ENCODE measurements at regions not wholly inside any gene's neighbourhood (a gene's known extent, or its start where the extent isn't known, plus 50 kb on each side); places are given as distances from the start of the nearest gene placed in this dataset.

GRCh38 chr5:50547303-50547702 lies 106.2 kb upstream of the EMB start:
- Histone ChIP-seq H2BK20ac (ENCODE audit: low read depth, low read length, poor library complexity, severe bottlenecking) (no peak overlapping the region), H3K18ac (ENCODE audit: insufficient read length, low read depth, low read length) (no peak overlapping the region), H3T11ph (ENCODE audit: low read length) (no peak overlapping the region), H2AK5ac (ENCODE audit: insufficient read length, low read length) (no peak overlapping the region), H4K20me1 (ENCODE audit: control insufficient read depth, insufficient read depth, insufficient read length) (no peaks in the 10 kb centered on the region), H3K23ac (ENCODE audit: insufficient read length, low read depth, low read length) (no peak overlapping the region), H3K56ac (ENCODE audit: insufficient read length, low read depth, low read length) (no peak overlapping the region), H4K8ac (replicated peaks; ENCODE audit: insufficient read length, low read depth, low read length) (no peak overlapping the region), H2BK120ac (ENCODE audit: low read depth, low read length, poor library complexity, severe bottlenecking) (no peak overlapping the region), H3K4me2 (ENCODE audit: insufficient read depth, insufficient read length, low read length) (no peak overlapping the region), H2BK12ac (ENCODE audit: insufficient read length, low read depth, low read length) (no peak overlapping the region), H3K9me3 (ENCODE audit: control insufficient read depth, low read depth, low read length) (no peaks in the 10 kb centered on the region), H3K23me2 (ENCODE audit: insufficient read length, low read depth, low read length, poor library complexity, severe bottlenecking) (no peaks in the 10 kb centered on the region), H4K91ac (ENCODE audit: insufficient read length, low read depth, low read length) (no peak overlapping the region), H2BK5ac (ENCODE audit: insufficient read length, low read length) (no peak overlapping the region), H3K79me2 (ENCODE audit: insufficient read depth, low read length) (no peaks in the 10 kb centered on the region), H2AFZ (ENCODE audit: low read length) (no peak overlapping the region), H2BK15ac (ENCODE audit: low read depth, low read length) (no peak overlapping the region), H3K27me3 (ENCODE audit: insufficient read depth, low read length) (no peaks in the 10 kb centered on the region), H3K14ac (ENCODE audit: insufficient read depth, low read length) (no peak overlapping the region), H3K4me1 (ENCODE audit: insufficient read depth, low read length) (no peaks in the 10 kb centered on the region), H4K5ac (ENCODE audit: insufficient read length, low read depth, low read length) (no peak overlapping the region), H3K4ac (ENCODE audit: low read depth, low read length) (no peak overlapping the region), H3K79me1 (ENCODE audit: insufficient read depth, low read depth, low read length, poor library complexity, severe bottlenecking) (no peaks in the 10 kb centered on the region), H3K27ac (ENCODE audit: insufficient read length, low read depth, low read length) (no peak overlapping the region), H3K9ac (ENCODE audit: extremely low read depth, insufficient read length, low read length) (no peak overlapping the region)
- Mint-ChIP-seq H3K36me3 (ENCODE audit: insufficient read depth in 1 of 3, low read depth in 3 of 3) (peaks cover 4 to 5% (median 4%) of the 10 kb centered on the region in 3 experiments; a peak in 5 of 7 replicates), H3K27me3 (ENCODE audit: low read depth) (peaks cover 3% of the 10 kb centered on the region), H3K4me3 (no peak overlapping the region), H3K9me3 (peaks cover 4 to 16% of the 10 kb centered on the region in 2 experiments; a peak in 4 of 5 replicates), H3K4me1 (peaks cover 2 to 8% of the 10 kb centered on the region in 2 experiments; a peak in 3 of 4 replicates), H3K27ac (no peak overlapping the region)
- DNase-seq: no peak
- TF ChIP-seq CTCF (conservative IDR thresholded peaks at IDR 0.05): no peak
- no CpG with 5 or more reads among the region's 2 CpGs for WGBS (ENCODE audit: extremely low coverage, insufficient read length, low lambda C conversion rate)
